IMR-90 (cell line): ENCODE measurements at regions not wholly inside any gene's neighbourhood (a gene's known extent, or its start where the extent isn't known, plus 50 kb on each side); places are given as distances from the start of the nearest gene placed in this dataset.

ENCODE experiments used
- ATAC-seq: fragments of 200-7000 bp; cut with Tn5 transposase; 2 replicates; pipeline ENCODE4 v1.9.1; 2020; ENCODE audit warnings: low read depth, mild to moderate bottlenecking, moderate library complexity
- BruUV-seq: library from RNA; stranded (reverse); fragments of 400-500 nt; replicated peaks from 2 replicates; lab custom pipeline; 2021; lab: Mats Ljungman, UMichigan
- CTCF ChIA-PET: fragments of 300-600 bp; formaldehyde crosslinking; extraction: SDS; loops from one replicate; lab custom pipeline; 2021; ENCODE audit warnings: antibody characterized with exemption; lab: Yijun Ruan, JAX
- POLR2A ChIA-PET: fragments of 300-600 bp; sonication (Branson Sonifier 250); formaldehyde crosslinking; loops from one replicate; lab custom pipeline; 2022; ENCODE audit warnings: antibody characterized with exemption; ENCODE audit not compliant: unreplicated experiment; lab: Charles Lee
- DNase-seq: peaks from one replicate; pipeline ENCODE4 v3.0.0; 2013
- H2AFZ ChIP-seq: replicated peaks from 2 replicates; pipeline ENCODE3; 2013; ENCODE audit warnings: low read length, mild to moderate bottlenecking; ENCODE audit not compliant: poor library complexity
- H2AK5ac ChIP-seq: 2 replicates; pipeline ENCODE4 v1.6.1; 2013; ENCODE audit warnings: low read depth, low read length, inconsistent platforms
- H2AK9ac ChIP-seq: replicated peaks from 2 replicates; pipeline ENCODE3; 2013; ENCODE audit warnings: mild to moderate bottlenecking, low read depth, low read length, moderate library complexity; ENCODE audit not compliant: poor library complexity
- H2BK120ac ChIP-seq: 2 replicates; pipeline ENCODE4 v1.6.1; 2013; ENCODE audit warnings: low read depth, low read length, inconsistent platforms
- H2BK15ac ChIP-seq: 3 replicates; pipeline ENCODE4 v1.6.1; 2013; ENCODE audit warnings: low read depth, low read length, inconsistent platforms
- H2BK20ac ChIP-seq: 2 replicates; pipeline ENCODE4 v1.6.1; 2013; ENCODE audit warnings: low read depth, mild to moderate bottlenecking, inconsistent platforms, low read length, moderate library complexity
- H2BK5ac ChIP-seq: 2 replicates; pipeline ENCODE4 v1.6.1; 2013; ENCODE audit warnings: mild to moderate bottlenecking, low read depth, low read length, inconsistent platforms; ENCODE audit not compliant: poor library complexity, severe bottlenecking
- H3K14ac ChIP-seq: replicated peaks from 2 replicates; pipeline ENCODE4 v1.6.1; 2013; ENCODE audit warnings: low read depth, low read length, inconsistent platforms
- H3K18ac ChIP-seq: 2 replicates; pipeline ENCODE4 v1.6.1; 2013; ENCODE audit warnings: low read depth, low read length, control low read depth
- H3K23ac ChIP-seq: 2 replicates; pipeline ENCODE4 v1.6.1; 2013; ENCODE audit warnings: low read depth, low read length, inconsistent platforms
- H3K27ac ChIP-seq: 2 replicates; pipeline ENCODE4 v1.5.1; 2013; ENCODE audit warnings: mild to moderate bottlenecking, control low read depth, low read length; ENCODE audit not compliant: insufficient read depth
- H3K27me3 ChIP-seq: 2 replicates; pipeline ENCODE4 v1.6.1; 2013; ENCODE audit warnings: low read length; ENCODE audit not compliant: control insufficient read depth, insufficient read depth
- H3K36me3 ChIP-seq: 2 replicates; pipeline ENCODE4 v1.6.1; 2013; ENCODE audit warnings: low read length, mixed read lengths; ENCODE audit not compliant: control insufficient read depth, insufficient read depth
- H3K4ac ChIP-seq: 2 replicates; pipeline ENCODE4 v1.6.1; 2013; ENCODE audit warnings: low read depth, low read length, inconsistent platforms
- H3K4me1 ChIP-seq: 2 replicates; pipeline ENCODE4 v1.6.1; 2013; ENCODE audit warnings: low read length, mixed read lengths; ENCODE audit not compliant: control insufficient read depth, insufficient read depth
- H3K4me2 ChIP-seq: 2 replicates; pipeline ENCODE4 v1.6.1; 2013; ENCODE audit warnings: low read depth, mild to moderate bottlenecking, control low read depth, low read length, moderate library complexity
- H3K4me3 ChIP-seq: 2 replicates; pipeline ENCODE4 v1.5.1; 2013; ENCODE audit warnings: low read depth, mild to moderate bottlenecking, control low read depth, low read length, moderate library complexity; ENCODE audit not compliant: insufficient read depth
- H3K56ac ChIP-seq: 2 replicates; pipeline ENCODE4 v1.6.1; 2013; ENCODE audit warnings: low read length, inconsistent platforms; ENCODE audit not compliant: insufficient read depth; ENCODE audit errors: extremely low read depth
- H3K79me1 ChIP-seq, 2 experiments: 2 replicates each; pipeline ENCODE4 v1.6.1; 2013; ENCODE audit warnings: low read length in 2 of 2, inconsistent platforms in 1 of 2, low read depth in 1 of 2
- H3K9ac ChIP-seq: 2 replicates; pipeline ENCODE4 v1.6.1; 2013; ENCODE audit warnings: low read depth, low read length, control low read depth
- H3K9me1 ChIP-seq: 2 replicates; pipeline ENCODE4 v1.6.1; 2013; ENCODE audit warnings: low read length, inconsistent platforms; ENCODE audit not compliant: insufficient read depth
- H3K9me3 ChIP-seq: 2 replicates; pipeline ENCODE4 v1.6.1; 2013; ENCODE audit warnings: low read length; ENCODE audit not compliant: control insufficient read depth, insufficient read depth
- H4K20me1 ChIP-seq: 2 replicates; pipeline ENCODE4 v1.6.1; 2013; ENCODE audit warnings: low read length, inconsistent platforms; ENCODE audit not compliant: insufficient read depth
- H4K5ac ChIP-seq: 2 replicates; pipeline ENCODE4 v1.6.1; 2013; ENCODE audit warnings: mild to moderate bottlenecking, low read depth, low read length, control low read depth
- H4K8ac ChIP-seq, 2 experiments: 2 replicates each; pipeline ENCODE4 v1.6.1; 2013; ENCODE audit warnings: low read depth in 2 of 2, low read length in 2 of 2, control low read depth in 1 of 2, inconsistent platforms in 1 of 2
- H4K91ac ChIP-seq: 2 replicates; pipeline ENCODE4 v1.6.1; 2013; ENCODE audit warnings: low read depth, low read length, inconsistent platforms; ENCODE audit not compliant: insufficient read depth
- BHLHE40 ChIP-seq: fragments of 150-350 bp; IDR thresholded peaks from 2 replicates; pipeline ENCODE4 v1.6.1; 2016; ENCODE audit warnings: mild to moderate bottlenecking, low read depth, low read length
- CEBPB ChIP-seq: IDR thresholded peaks from 2 replicates; pipeline ENCODE4 v1.6.1; 2012; ENCODE audit warnings: low read depth, low read length, improper control_type of control experiment
- CHD1 ChIP-seq: IDR thresholded peaks from 2 replicates; pipeline ENCODE4 v1.6.1; 2012; ENCODE audit warnings: low read depth, low read length, improper control_type of control experiment
- CTCF ChIP-seq: conservative IDR thresholded peaks from 2 replicates; pipeline ENCODE4 v1.5.1; 2012; ENCODE audit warnings: mild to moderate bottlenecking, low read depth, low read length, improper control_type of control experiment
- FOS ChIP-seq: fragments of 150-350 bp; IDR thresholded peaks from 2 replicates; pipeline ENCODE4 v1.6.1; 2016; ENCODE audit warnings: low read depth, low read length
- MAFK ChIP-seq: IDR thresholded peaks from 2 replicates; pipeline ENCODE4 v1.6.1; 2012; ENCODE audit warnings: low read depth, low read length, improper control_type of control experiment
- MAZ ChIP-seq: IDR thresholded peaks from 2 replicates; pipeline ENCODE4 v1.6.1; 2012; ENCODE audit warnings: low read depth, mild to moderate bottlenecking, low read length, improper control_type of control experiment, moderate library complexity, borderline replicate concordance
- MXI1 ChIP-seq: IDR thresholded peaks from 2 replicates; pipeline ENCODE4 v1.6.1; 2012; ENCODE audit warnings: low read depth, mild to moderate bottlenecking, low read length, moderate library complexity, borderline replicate concordance
- NFE2L2 ChIP-seq: fragments of 150-350 bp; IDR thresholded peaks from 2 replicates; pipeline ENCODE4 v1.6.1; 2016; ENCODE audit warnings: low read depth, mild to moderate bottlenecking, low read length
- POLR2A ChIP-seq: IDR thresholded peaks from 2 replicates; pipeline ENCODE4 v1.6.1; 2012; ENCODE audit warnings: mild to moderate bottlenecking, low read depth, low read length
- RAD21 ChIP-seq: IDR thresholded peaks from 2 replicates; pipeline ENCODE4 v1.6.1; 2012; ENCODE audit warnings: low read length, improper control_type of control experiment
- RCOR1 ChIP-seq: IDR thresholded peaks from 2 replicates; pipeline ENCODE4 v1.6.1; 2012; ENCODE audit warnings: mild to moderate bottlenecking, low read length, improper control_type of control experiment; ENCODE audit not compliant: insufficient replicate concordance
- RFX5 ChIP-seq: IDR thresholded peaks from 2 replicates; pipeline ENCODE4 v1.8.0; 2012; ENCODE audit warnings: low read depth, mild to moderate bottlenecking, low read length, moderate library complexity
- SMC3 ChIP-seq: fragments of 150-350 bp; IDR thresholded peaks from 2 replicates; pipeline ENCODE4 v1.6.1; 2016; ENCODE audit warnings: low read depth, mild to moderate bottlenecking, antibody characterized with exemption, low read length, moderate library complexity
- WGBS, 2 experiments: methylation state at CpG; one replicate each; pipeline versions ENCODE4 v1.1.5 to v1.1.7; 2013; ENCODE audit warnings: missing lambda C conversion rate in 2 of 2; ENCODE audit not compliant: insufficient read length in 1 of 2; ENCODE audit errors: extremely low coverage in 2 of 2; 5-methylcytosine and 5-hydroxymethylcytosine counted together
- dilution Hi-C: fragments of 300-500 bp; cut with HindIII; formaldehyde crosslinking; loops from one replicate; pipeline ENCODE4 v1.14.3; 2018; ENCODE audit warnings: low sequenced_read_pairs; ENCODE audit not compliant: unreplicated experiment
- in situ Hi-C: fragments of 300-500 bp; cut with MboI; formaldehyde crosslinking; loops from 3 replicates; pipeline ENCODE4 v1.14.3; 2019; ENCODE audit warnings: low sequenced_read_pairs, inconsistent platforms, mixed read lengths
- intact Hi-C: fragments of 100-400 bp; cut with micrococcal nuclease; formaldehyde crosslinking; loops from 2 replicates; pipeline ENCODE4 v1.10.0; 2022
- TF ChIP-seq, protein P1 (sequence below): fragments of 150-350 bp; IDR thresholded peaks from 2 replicates; pipeline ENCODE4 v1.6.1; 2017; ENCODE audit warnings: mild to moderate bottlenecking, antibody characterized with exemption, low read length, low read depth
- TF ChIP-seq, protein P2 (sequence below): fragments of 150-350 bp; IDR thresholded peaks from 2 replicates; pipeline ENCODE4 v1.6.1; 2016; ENCODE audit warnings: low read depth, mild to moderate bottlenecking, low read length, moderate library complexity, borderline replicate concordance

DNA sequence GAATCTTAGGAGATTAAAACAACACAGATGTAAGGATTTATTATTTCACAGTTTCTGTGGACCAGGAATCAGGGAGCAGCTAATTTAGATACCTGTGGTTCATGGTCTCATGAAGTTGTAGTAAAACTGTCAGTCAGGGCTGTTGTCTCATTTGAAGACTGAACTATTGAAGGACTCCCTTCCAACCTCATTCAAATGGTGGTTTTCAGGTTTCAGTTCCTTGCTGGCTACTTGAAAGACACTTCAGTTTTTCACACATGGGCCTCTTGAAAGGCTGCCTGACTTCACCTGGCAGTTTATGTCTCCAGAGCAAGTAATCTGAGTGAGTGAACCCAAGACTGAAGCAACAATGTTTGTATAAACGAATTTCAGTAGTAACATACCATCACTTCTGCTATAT lies 915.9 kb downstream of the PLA2G4A start:
- Histone ChIP-seq H3K79me1 (no peaks in the 10 kb centered on the region), H4K91ac (no peak overlapping the region), H3K9me3 (no peaks in the 10 kb centered on the region), H4K20me1 (no peaks in the 10 kb centered on the region), H3K56ac (no peak overlapping the region), H3K14ac (no peak overlapping the region), H3K4me1 (no peaks in the 10 kb centered on the region), H3K36me3 (no peaks in the 10 kb centered on the region), H4K8ac (no peak overlapping the region), H3K9ac (no peak overlapping the region), H3K18ac (no peak overlapping the region), H2BK20ac (no peak overlapping the region), H2AK5ac (no peak overlapping the region), H3K9me1 (no peaks in the 10 kb centered on the region), H3K27ac (no peak overlapping the region), H3K27me3 (no peaks in the 10 kb centered on the region), H2BK15ac (no peak overlapping the region), H3K4me2 (no peak overlapping the region), H3K4me3 (no peak overlapping the region), H2AK9ac (no peak overlapping the region), H2AFZ (no peak overlapping the region), H3K4ac (no peak overlapping the region), H3K23ac (no peak overlapping the region), H2BK120ac (no peak overlapping the region), H4K5ac (no peak overlapping the region), H2BK5ac (no peak overlapping the region)
- BruUV-seq, result no TSS peak
- in situ Hi-C loops (no loop called here), intact Hi-C loops (no loop called here), dilution Hi-C loops (no loop called here)
- WGBS, 2 experiments, result no CpG with 5 or more reads among the region's 1 CpG
- ChIA-PET POLR2A (no interaction called here), CTCF (no interaction called here)
- no peak for TF ChIP-seq POLR2A
- TF ChIP-seq RAD21, result no peak
- TF ChIP-seq, protein P1, sequence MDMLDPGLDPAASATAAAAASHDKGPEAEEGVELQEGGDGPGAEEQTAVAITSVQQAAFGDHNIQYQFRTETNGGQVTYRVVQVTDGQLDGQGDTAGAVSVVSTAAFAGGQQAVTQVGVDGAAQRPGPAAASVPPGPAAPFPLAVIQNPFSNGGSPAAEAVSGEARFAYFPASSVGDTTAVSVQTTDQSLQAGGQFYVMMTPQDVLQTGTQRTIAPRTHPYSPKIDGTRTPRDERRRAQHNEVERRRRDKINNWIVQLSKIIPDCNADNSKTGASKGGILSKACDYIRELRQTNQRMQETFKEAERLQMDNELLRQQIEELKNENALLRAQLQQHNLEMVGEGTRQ, result no peak
- TF ChIP-seq, protein P2, sequence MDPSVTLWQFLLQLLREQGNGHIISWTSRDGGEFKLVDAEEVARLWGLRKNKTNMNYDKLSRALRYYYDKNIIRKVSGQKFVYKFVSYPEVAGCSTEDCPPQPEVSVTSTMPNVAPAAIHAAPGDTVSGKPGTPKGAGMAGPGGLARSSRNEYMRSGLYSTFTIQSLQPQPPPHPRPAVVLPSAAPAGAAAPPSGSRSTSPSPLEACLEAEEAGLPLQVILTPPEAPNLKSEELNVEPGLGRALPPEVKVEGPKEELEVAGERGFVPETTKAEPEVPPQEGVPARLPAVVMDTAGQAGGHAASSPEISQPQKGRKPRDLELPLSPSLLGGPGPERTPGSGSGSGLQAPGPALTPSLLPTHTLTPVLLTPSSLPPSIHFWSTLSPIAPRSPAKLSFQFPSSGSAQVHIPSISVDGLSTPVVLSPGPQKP, result no peak
- TF ChIP-seq BHLHE40, result no peak
- no peak for TF ChIP-seq CTCF
- TF ChIP-seq RFX5, result no peak
- no peak for TF ChIP-seq CHD1
- no peak for TF ChIP-seq MAFK
- TF ChIP-seq NFE2L2, result no peak
- TF ChIP-seq CEBPB, result no peak
- TF ChIP-seq MAZ, result no peak
- TF ChIP-seq SMC3, result no peak
- no peak for TF ChIP-seq FOS
- no peak for TF ChIP-seq RCOR1
- TF ChIP-seq MXI1, result no peak
- DNase-seq (no peak), ATAC-seq (no peak)
